ENCODE measurements at regions not wholly inside any gene's neighbourhood (a gene's known extent, or its start where the extent isn't known, plus 50 kb on each side); places are given as distances from the start of the nearest gene placed in this dataset.

- TF ChIP-seq, protein P1, sequence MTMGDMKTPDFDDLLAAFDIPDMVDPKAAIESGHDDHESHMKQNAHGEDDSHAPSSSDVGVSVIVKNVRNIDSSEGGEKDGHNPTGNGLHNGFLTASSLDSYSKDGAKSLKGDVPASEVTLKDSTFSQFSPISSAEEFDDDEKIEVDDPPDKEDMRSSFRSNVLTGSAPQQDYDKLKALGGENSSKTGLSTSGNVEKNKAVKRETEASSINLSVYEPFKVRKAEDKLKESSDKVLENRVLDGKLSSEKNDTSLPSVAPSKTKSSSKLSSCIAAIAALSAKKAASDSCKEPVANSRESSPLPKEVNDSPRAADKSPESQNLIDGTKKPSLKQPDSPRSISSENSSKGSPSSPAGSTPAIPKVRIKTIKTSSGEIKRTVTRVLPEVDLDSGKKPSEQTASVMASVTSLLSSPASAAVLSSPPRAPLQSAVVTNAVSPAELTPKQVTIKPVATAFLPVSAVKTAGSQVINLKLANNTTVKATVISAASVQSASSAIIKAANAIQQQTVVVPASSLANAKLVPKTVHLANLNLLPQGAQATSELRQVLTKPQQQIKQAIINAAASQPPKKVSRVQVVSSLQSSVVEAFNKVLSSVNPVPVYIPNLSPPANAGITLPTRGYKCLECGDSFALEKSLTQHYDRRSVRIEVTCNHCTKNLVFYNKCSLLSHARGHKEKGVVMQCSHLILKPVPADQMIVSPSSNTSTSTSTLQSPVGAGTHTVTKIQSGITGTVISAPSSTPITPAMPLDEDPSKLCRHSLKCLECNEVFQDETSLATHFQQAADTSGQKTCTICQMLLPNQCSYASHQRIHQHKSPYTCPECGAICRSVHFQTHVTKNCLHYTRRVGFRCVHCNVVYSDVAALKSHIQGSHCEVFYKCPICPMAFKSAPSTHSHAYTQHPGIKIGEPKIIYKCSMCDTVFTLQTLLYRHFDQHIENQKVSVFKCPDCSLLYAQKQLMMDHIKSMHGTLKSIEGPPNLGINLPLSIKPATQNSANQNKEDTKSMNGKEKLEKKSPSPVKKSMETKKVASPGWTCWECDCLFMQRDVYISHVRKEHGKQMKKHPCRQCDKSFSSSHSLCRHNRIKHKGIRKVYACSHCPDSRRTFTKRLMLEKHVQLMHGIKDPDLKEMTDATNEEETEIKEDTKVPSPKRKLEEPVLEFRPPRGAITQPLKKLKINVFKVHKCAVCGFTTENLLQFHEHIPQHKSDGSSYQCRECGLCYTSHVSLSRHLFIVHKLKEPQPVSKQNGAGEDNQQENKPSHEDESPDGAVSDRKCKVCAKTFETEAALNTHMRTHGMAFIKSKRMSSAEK (CRISPR knock-in tag; IDR thresholded peaks at IDR 0.05; ENCODE audit: borderline replicate concordance) = no peak
- TF ChIP-seq, protein P2, sequence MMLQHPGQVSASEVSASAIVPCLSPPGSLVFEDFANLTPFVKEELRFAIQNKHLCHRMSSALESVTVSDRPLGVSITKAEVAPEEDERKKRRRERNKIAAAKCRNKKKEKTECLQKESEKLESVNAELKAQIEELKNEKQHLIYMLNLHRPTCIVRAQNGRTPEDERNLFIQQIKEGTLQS (CRISPR knock-in tag; conservative IDR thresholded peaks at IDR 0.05) = no peak
- no peak for TF ChIP-seq FOXJ3 (CRISPR knock-in tag; IDR thresholded peaks at IDR 0.05; ENCODE audit: borderline replicate concordance)
- TF ChIP-seq, protein P3, sequence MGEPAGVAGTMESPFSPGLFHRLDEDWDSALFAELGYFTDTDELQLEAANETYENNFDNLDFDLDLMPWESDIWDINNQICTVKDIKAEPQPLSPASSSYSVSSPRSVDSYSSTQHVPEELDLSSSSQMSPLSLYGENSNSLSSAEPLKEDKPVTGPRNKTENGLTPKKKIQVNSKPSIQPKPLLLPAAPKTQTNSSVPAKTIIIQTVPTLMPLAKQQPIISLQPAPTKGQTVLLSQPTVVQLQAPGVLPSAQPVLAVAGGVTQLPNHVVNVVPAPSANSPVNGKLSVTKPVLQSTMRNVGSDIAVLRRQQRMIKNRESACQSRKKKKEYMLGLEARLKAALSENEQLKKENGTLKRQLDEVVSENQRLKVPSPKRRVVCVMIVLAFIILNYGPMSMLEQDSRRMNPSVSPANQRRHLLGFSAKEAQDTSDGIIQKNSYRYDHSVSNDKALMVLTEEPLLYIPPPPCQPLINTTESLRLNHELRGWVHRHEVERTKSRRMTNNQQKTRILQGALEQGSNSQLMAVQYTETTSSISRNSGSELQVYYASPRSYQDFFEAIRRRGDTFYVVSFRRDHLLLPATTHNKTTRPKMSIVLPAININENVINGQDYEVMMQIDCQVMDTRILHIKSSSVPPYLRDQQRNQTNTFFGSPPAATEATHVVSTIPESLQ (CRISPR knock-in tag; IDR thresholded peaks at IDR 0.05) = no peak
- no peak for TF ChIP-seq NFYB (CRISPR knock-in tag; conservative IDR thresholded peaks at IDR 0.05; ENCODE audit: low read depth)
Measured at GRCh38 chr7:26958834-26959233, 94.4 kb upstream of the SKAP2 start (continued).

DNA sequence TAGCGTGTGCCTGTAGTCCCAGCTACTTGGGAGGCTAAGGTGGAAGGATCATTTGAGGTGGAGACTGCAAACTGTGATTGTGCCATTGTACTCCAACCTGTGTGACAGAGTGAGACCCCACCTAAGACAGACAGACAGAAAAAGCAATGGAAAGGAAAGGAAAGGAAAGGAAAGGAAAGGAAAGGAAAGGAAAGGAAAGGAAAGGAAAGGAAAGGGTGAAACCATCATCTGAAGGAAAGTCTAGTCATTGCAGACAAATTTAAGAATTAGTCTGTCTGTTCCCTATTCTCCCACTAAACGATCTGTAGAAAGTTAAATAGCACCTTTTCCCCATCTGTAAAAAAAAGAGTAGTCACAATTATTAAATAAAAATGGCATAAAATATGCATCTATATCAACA lies 91.1 kb upstream of the SKAP2 start:
- no peak overlapping the region for H3K4me3 Mint-ChIP-seq
- ChIA-PET POLR2A (no interaction called here), CTCF (no interaction called here)
- DNase-seq (ENCODE audit: low spot score) (no peak), ATAC-seq (no peak)
- TF ChIP-seq, protein P4, sequence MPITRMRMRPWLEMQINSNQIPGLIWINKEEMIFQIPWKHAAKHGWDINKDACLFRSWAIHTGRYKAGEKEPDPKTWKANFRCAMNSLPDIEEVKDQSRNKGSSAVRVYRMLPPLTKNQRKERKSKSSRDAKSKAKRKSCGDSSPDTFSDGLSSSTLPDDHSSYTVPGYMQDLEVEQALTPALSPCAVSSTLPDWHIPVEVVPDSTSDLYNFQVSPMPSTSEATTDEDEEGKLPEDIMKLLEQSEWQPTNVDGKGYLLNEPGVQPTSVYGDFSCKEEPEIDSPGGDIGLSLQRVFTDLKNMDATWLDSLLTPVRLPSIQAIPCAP (CRISPR knock-in tag; IDR thresholded peaks at IDR 0.05) = no peak
- no peak for TF ChIP-seq TEAD1 (CRISPR knock-in tag; IDR thresholded peaks at IDR 0.05)
- TF ChIP-seq, protein P5, sequence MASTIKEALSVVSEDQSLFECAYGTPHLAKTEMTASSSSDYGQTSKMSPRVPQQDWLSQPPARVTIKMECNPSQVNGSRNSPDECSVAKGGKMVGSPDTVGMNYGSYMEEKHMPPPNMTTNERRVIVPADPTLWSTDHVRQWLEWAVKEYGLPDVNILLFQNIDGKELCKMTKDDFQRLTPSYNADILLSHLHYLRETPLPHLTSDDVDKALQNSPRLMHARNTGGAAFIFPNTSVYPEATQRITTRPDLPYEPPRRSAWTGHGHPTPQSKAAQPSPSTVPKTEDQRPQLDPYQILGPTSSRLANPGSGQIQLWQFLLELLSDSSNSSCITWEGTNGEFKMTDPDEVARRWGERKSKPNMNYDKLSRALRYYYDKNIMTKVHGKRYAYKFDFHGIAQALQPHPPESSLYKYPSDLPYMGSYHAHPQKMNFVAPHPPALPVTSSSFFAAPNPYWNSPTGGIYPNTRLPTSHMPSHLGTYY (CRISPR knock-in tag; IDR thresholded peaks at IDR 0.05) = no peak
- H3K9me3 Mint-ChIP-seq = no peaks in the 10 kb centered on the region
- H3K4me1 Mint-ChIP-seq = peaks cover 27% of the 10 kb centered on the region
- no peaks in the 10 kb centered on the region for H3K36me3 Mint-ChIP-seq
- H3K27me3 Mint-ChIP-seq (ENCODE audit: low read depth) = no peaks in the 10 kb centered on the region
- no peak overlapping the region for H3K27ac Mint-ChIP-seq

- no peak overlapping the region for H3K4me3 Mint-ChIP-seq
- H3K27me3 Mint-ChIP-seq (ENCODE audit: low read depth) = no peaks in the 10 kb centered on the region
- no peak for ATAC-seq
Measured at GRCh38 chr7:26954951-26955350, 90.6 kb upstream of the SKAP2 start.

More at GRCh38 chr7:26954951-26955350, 90.6 kb upstream of the SKAP2 start:
- TF ChIP-seq, protein P6, sequence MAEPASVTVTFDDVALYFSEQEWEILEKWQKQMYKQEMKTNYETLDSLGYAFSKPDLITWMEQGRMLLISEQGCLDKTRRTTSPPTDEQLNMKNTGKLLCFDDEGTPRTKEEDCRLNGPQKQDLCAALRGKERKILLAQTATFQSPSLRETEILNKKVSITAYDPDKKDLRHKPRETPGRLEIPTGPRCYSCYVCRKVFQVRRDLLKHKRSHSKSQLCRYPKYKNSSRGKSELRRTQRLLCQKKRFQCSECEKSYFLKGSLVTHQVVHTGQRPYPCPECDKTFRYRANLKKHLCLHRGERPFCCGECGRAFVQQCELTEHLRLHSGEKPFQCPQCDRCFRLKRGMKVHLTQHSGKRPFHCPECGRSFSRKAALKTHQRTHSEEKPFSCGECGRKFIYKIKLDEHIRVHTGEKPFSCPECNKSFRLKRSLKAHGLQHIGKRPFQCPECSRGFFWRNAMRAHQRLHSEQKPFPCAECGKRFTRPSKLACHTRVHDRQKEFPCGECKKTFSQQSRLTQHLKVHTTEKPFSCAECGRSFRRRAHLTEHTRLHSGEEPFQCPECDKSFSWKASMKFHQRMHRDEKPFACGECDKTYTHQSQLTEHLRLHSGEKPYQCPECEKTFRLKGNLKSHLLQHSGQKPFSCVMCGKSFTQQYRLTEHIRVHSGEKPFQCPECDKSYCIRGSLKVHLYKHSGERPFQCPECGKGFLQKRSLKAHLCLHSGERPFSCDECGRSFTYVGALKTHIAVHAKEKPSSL (CRISPR knock-in tag; conservative IDR thresholded peaks at IDR 0.05) = no peak
- TF ChIP-seq, protein P7, sequence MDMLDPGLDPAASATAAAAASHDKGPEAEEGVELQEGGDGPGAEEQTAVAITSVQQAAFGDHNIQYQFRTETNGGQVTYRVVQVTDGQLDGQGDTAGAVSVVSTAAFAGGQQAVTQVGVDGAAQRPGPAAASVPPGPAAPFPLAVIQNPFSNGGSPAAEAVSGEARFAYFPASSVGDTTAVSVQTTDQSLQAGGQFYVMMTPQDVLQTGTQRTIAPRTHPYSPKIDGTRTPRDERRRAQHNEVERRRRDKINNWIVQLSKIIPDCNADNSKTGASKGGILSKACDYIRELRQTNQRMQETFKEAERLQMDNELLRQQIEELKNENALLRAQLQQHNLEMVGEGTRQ (CRISPR knock-in tag; IDR thresholded peaks at IDR 0.05) = no peak
- no peak for TF ChIP-seq ZNF671 (CRISPR knock-in tag; IDR thresholded peaks at IDR 0.05)
- no peak for DNase-seq (ENCODE audit: low spot score)
- ChIA-PET CTCF (no interaction called here), POLR2A (no interaction called here)
- Mint-ChIP-seq H3K4me1 (peaks cover 30% of the 10 kb centered on the region), H3K36me3 (no peaks in the 10 kb centered on the region), H3K9me3 (no peaks in the 10 kb centered on the region), H3K27ac (no peak overlapping the region)
